Parathyroid adenoma (tissue), 2 donors: ENCODE measurements at regions not wholly inside any gene's neighbourhood (a gene's known extent, or its start where the extent isn't known, plus 50 kb on each side); places are given as distances from the start of the nearest gene placed in this dataset.
A peak's percentile ranks its signal among the peaks of the same experiment; 100 is the strongest.

Experiments
- H2AFZ ChIP-seq: fragments of 300-600 bp; sonication (generic); one replicate; pipeline ENCODE4 v1.7.0; 2017; ENCODE audit warnings: antibody characterized with exemption, mild to moderate bottlenecking
- H3K27ac ChIP-seq: fragments of 300-600 bp; sonication (generic); one replicate; pipeline ENCODE4 v1.7.0; 2017
- H3K27me3 ChIP-seq: fragments of 300-600 bp; sonication (generic); one replicate; pipeline ENCODE4 v1.7.0; 2017; ENCODE audit warnings: low read length; ENCODE audit not compliant: control insufficient read depth, insufficient read depth
- H3K36me3 ChIP-seq: fragments of 300-600 bp; sonication (generic); one replicate; pipeline ENCODE4 v1.7.0; 2017; ENCODE audit warnings: low read length; ENCODE audit not compliant: control insufficient read depth, insufficient read depth
- H3K4me1 ChIP-seq: fragments of 300-600 bp; sonication (generic); one replicate; pipeline ENCODE4 v1.7.0; 2017; ENCODE audit warnings: control low read depth
- H3K4me2 ChIP-seq: fragments of 300-600 bp; sonication (generic); one replicate; pipeline ENCODE4 v1.7.0; 2017; ENCODE audit warnings: low read length
- H3K4me3 ChIP-seq: fragments of 300-600 bp; sonication (generic); one replicate; pipeline ENCODE4 v1.7.0; 2017; ENCODE audit warnings: low read depth, low read length
- H3K79me2 ChIP-seq: fragments of 300-600 bp; sonication (generic); one replicate; pipeline ENCODE4 v1.7.0; 2017; ENCODE audit warnings: control low read depth
- H3K9ac ChIP-seq: fragments of 300-600 bp; sonication (generic); one replicate; pipeline ENCODE4 v1.7.0; 2017; ENCODE audit warnings: mild to moderate bottlenecking
- H3K9me3 ChIP-seq: fragments of 300-600 bp; sonication (generic); one replicate; pipeline ENCODE4 v1.7.0; 2017; ENCODE audit warnings: low read length; ENCODE audit not compliant: control insufficient read depth
- TF ChIP-seq, protein P1 (sequence below): fragments of 300-600 bp; sonication (generic); IDR thresholded peaks from one replicate; pipeline ENCODE4 v1.7.0; 2017; ENCODE audit warnings: antibody characterized with exemption, mild to moderate bottlenecking
- donor health status: primary hyperparathyroidism.

DNA sequence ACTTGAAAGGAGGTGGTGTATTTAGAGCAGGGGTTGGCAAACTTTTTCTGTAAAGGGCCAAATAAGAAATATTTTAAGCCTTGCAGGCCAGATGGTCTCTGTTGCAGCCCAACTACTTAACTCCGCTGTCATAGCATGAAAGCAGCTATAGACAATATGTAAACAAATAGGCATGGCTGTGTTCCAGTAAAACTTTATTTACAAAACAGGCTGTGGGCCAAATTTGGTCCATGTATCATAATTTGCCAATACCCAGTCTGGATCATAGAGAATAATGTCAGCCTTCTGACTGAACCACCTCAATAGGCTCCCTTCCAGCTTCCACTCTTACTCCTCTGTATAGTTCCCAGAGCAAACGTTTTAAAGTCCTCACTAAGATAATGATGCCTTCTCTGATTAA, 638.8 kb upstream of the CFAP20DC start:
- TF ChIP-seq, protein P1, sequence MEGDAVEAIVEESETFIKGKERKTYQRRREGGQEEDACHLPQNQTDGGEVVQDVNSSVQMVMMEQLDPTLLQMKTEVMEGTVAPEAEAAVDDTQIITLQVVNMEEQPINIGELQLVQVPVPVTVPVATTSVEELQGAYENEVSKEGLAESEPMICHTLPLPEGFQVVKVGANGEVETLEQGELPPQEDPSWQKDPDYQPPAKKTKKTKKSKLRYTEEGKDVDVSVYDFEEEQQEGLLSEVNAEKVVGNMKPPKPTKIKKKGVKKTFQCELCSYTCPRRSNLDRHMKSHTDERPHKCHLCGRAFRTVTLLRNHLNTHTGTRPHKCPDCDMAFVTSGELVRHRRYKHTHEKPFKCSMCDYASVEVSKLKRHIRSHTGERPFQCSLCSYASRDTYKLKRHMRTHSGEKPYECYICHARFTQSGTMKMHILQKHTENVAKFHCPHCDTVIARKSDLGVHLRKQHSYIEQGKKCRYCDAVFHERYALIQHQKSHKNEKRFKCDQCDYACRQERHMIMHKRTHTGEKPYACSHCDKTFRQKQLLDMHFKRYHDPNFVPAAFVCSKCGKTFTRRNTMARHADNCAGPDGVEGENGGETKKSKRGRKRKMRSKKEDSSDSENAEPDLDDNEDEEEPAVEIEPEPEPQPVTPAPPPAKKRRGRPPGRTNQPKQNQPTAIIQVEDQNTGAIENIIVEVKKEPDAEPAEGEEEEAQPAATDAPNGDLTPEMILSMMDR, result no peak
- H3K9me3 ChIP-seq, result no peaks in the 10 kb centered on the region
- no peaks in the 10 kb centered on the region for H3K27me3 ChIP-seq
- no peak overlapping the region for H3K4me2 ChIP-seq
- no peak overlapping the region for H2AFZ ChIP-seq
- H3K9ac ChIP-seq, result no peak overlapping the region
- no peak overlapping the region for H3K4me3 ChIP-seq
- H3K4me1 ChIP-seq, result no peaks in the 10 kb centered on the region
- no peak overlapping the region for H3K27ac ChIP-seq
- H3K36me3 ChIP-seq, result no peaks in the 10 kb centered on the region
- H3K79me2 ChIP-seq, result no peaks in the 10 kb centered on the region

GRCh38 chr3:59685432-59685831, 635.6 kb upstream of the CFAP20DC start:
- H2AFZ ChIP-seq, result no peak overlapping the region
- H3K4me1 ChIP-seq, result no peaks in the 10 kb centered on the region
- H3K9me3 ChIP-seq, result no peaks in the 10 kb centered on the region
- TF ChIP-seq, protein P1, result no peak
- no peak overlapping the region for H3K27ac ChIP-seq
- H3K9ac ChIP-seq, result no peak overlapping the region
- no peaks in the 10 kb centered on the region for H3K79me2 ChIP-seq
- no peak overlapping the region for H3K4me3 ChIP-seq
- no peak overlapping the region for H3K4me2 ChIP-seq
- H3K27me3 ChIP-seq, result no peaks in the 10 kb centered on the region
- H3K36me3 ChIP-seq, result no peaks in the 10 kb centered on the region

GRCh38 chr3:59684766-59685165, 634.9 kb upstream of the CFAP20DC start:
- H3K9ac ChIP-seq, result no peak overlapping the region
- H2AFZ ChIP-seq, result no peak overlapping the region
- TF ChIP-seq, protein P1, result no peak
- H3K4me2 ChIP-seq, result no peak overlapping the region
- no peaks in the 10 kb centered on the region for H3K27me3 ChIP-seq
- no peak overlapping the region for H3K4me3 ChIP-seq
- H3K79me2 ChIP-seq, result no peaks in the 10 kb centered on the region
- no peak overlapping the region for H3K27ac ChIP-seq
- H3K36me3 ChIP-seq, result no peaks in the 10 kb centered on the region
- H3K4me1 ChIP-seq, result no peaks in the 10 kb centered on the region
- no peaks in the 10 kb centered on the region for H3K9me3 ChIP-seq

DNA sequence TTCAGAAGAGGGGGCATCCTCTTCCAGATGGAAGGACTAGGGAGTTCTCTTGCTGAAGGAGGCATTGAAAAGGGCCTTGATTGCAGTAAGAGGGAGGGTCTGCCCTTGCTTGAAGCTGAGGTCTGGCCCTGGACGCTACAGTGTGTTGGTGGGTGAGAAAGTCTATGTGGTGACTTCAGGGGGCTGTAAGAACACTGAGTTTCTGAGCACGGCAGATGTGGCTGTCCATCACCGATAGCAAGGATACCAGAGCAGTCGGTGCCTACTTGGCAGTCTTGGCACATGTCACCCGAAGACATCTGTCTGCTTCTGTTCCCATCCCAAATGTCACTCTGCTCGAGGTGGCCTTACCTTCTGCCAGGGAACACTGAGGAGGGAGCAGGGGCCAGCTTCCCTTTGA, 631.1 kb upstream of the CFAP20DC start:
- Histone ChIP-seq H3K4me3 (no peak overlapping the region), H3K36me3 (no peaks in the 10 kb centered on the region), H3K27me3 (no peaks in the 10 kb centered on the region), H3K4me2 (no peak overlapping the region), H3K4me1 (no peaks in the 10 kb centered on the region), H3K27ac (no peak overlapping the region), H3K79me2 (no peaks in the 10 kb centered on the region), H2AFZ (no peak overlapping the region), H3K9ac (no peak overlapping the region), H3K9me3 (no peaks in the 10 kb centered on the region)
- TF ChIP-seq, protein P1, result no peak

GRCh38 chr3:59677747-59678702, 628.2 kb upstream of the CFAP20DC start:
- TF ChIP-seq, protein P1, result no peak
- Histone ChIP-seq H3K9me3 (no peaks in the 10 kb centered on the region), H3K9ac (no peak overlapping the region), H3K4me2 (no peak overlapping the region), H3K79me2 (no peaks in the 10 kb centered on the region), H3K27ac (no peak overlapping the region), H3K27me3 (no peaks in the 10 kb centered on the region), H3K4me1 (no peaks in the 10 kb centered on the region), H3K4me3 (no peak overlapping the region), H3K36me3 (no peaks in the 10 kb centered on the region), H2AFZ (peak overlapping the region; percentile 22)
